Anterior cingulate cortex (tissue), 58 donors: ENCODE measurements at regions not wholly inside any gene's neighbourhood (a gene's known extent, or its start where the extent isn't known, plus 50 kb on each side); places are given as distances from the start of the nearest gene placed in this dataset.

ENCODE experiments used
- DNase-seq, 58 donors: peaks; one replicate each; lab custom pipeline; 2025; lab: John Stamatoyannopoulos, UW

GRCh38 chr21:35208810-35209517, 159.9 kb upstream of the RUNX1 start:
- no peak for DNase-seq

GRCh38 chr21:35208104-35208503, 159.0 kb upstream of the RUNX1 start:
- DNase-seq, result no peak

GRCh38 chr21:35207322-35207721, 158.2 kb upstream of the RUNX1 start:
- DNase-seq, result no peak

- peak in 4 of 58 donors; percentile 1 to 7 (median 2) for DNase-seq
These were observed 157.3 kb upstream of the RUNX1 start for GRCh38 chr21:35206141-35207125.

GRCh38 chr21:35204850-35205541, 155.9 kb upstream of the RUNX1 start:
- DNase-seq, result peak in 49 of 58 donors; percentile 7 to 72 (median 37)

GRCh38 chr21:35204125-35204524, 155.0 kb upstream of the RUNX1 start:
- DNase-seq, result no peak

GRCh38 chr21:35203093-35203977, 154.2 kb upstream of the RUNX1 start:
- no peak for DNase-seq

GRCh38 chr21:35202431-35202830, 153.3 kb upstream of the RUNX1 start:
- DNase-seq, result no peak

- no peak for DNase-seq
These were observed 152.7 kb upstream of the RUNX1 start for GRCh38 chr21:35201799-35202198.

GRCh38 chr21:35201288-35201687, 152.2 kb upstream of the RUNX1 start:
- no peak for DNase-seq

GRCh38 chr21:35199733-35200015, 150.6 kb upstream of the RUNX1 start:
- DNase-seq, result no peak

- no peak for DNase-seq
These were observed 150.1 kb upstream of the RUNX1 start for GRCh38 chr21:35198982-35199732.

GRCh38 chr21:35198565-35198964, 149.5 kb upstream of the RUNX1 start:
- DNase-seq, result no peak

- no peak for DNase-seq
These were observed 148.9 kb upstream of the RUNX1 start for GRCh38 chr21:35197992-35198431.

GRCh38 chr21:35197191-35197590, 148.1 kb upstream of the RUNX1 start:
- no peak for DNase-seq

GRCh38 chr21:35196128-35196527, 147.0 kb upstream of the RUNX1 start:
- no peak for DNase-seq

GRCh38 chr21:35195232-35195631, 146.1 kb upstream of the RUNX1 start:
- no peak for DNase-seq

- no peak for DNase-seq
These were observed 142.7 kb upstream of the RUNX1 start for GRCh38 chr21:35191754-35192153.

- no peak for DNase-seq
These were observed 142.0 kb upstream of the RUNX1 start for GRCh38 chr21:35191128-35191527.
